Suppressor macrophage treated with lipopolysaccharide for 1 hour (primary cell): ENCODE measurements at regions not wholly inside any gene's neighbourhood (a gene's known extent, or its start where the extent isn't known, plus 50 kb on each side); places are given as distances from the start of the nearest gene placed in this dataset.
"Not testable (repeated sequence)": the region's sequence is repeated elsewhere in the genome, so short reads cannot be mapped to it uniquely, and the experiment has no call there.

Experiments
- DNase-seq, 3 donors: peaks; one replicate each; pipeline ENCODE4 v3.0.0-alpha.2; 2020 to 2022

DNA sequence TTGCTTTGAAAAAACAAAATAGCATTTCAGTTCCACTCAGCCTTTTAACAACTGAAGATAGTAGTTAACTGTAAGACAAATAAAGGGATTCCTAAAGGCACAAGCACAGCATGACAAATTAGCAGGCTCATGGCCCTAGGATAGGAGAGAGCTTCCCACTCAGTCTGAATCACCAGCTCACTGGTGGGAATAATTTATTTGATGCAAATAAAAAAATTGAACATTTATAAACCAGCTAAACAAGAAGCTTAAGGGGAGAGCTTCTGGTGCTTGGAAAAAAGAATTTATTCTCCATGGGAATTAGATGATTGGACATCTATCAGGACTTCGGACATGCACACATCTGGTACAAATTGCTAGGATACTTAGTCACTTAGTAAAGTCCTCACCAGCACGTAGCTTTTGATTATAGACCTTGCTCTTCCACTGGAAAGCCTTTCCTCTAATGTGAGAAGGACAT is 294.1 kb upstream of the TNC start:
- no peak for DNase-seq

DNA sequence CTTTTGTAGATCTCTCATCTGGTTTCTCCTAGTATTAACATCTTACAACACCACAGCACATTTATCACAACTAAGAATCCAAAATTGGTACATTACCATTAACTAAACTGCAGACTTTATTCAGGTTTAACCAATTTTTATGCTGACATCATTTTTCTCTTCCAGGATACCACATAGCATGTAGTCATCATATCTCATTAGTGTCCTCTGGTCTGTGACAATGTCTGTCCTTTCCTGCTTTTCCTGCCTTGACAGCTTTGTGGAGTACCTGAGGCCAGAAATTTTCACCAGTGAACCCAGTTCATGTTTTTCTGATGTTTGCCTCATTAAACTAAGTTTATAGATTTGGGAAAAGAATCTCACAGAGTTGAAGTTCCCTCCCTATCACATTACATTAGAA is 294.7 kb upstream of the TNC start:
- no peak for DNase-seq

DNA sequence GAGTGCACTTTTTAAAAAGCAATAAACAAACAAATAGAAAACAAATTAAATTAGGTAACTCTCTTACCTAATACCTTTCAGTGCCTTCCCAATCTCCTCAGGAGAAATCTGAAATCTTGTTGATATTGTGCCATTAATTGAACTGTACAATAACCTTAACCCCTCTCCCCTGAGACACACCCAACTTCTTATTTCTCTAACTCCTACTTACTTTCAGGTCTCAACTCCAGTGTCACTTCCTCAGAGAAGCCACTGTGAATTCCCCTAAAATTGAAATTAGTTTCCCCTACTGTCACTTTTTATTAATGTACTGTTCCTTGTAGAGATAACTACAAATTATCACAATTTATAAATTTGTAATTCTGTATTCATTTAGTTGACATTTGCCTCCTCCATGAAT is 295.3 kb upstream of the TNC start:
- DNase-seq: peak in 1 of 3 donors; percentile 2

DNA sequence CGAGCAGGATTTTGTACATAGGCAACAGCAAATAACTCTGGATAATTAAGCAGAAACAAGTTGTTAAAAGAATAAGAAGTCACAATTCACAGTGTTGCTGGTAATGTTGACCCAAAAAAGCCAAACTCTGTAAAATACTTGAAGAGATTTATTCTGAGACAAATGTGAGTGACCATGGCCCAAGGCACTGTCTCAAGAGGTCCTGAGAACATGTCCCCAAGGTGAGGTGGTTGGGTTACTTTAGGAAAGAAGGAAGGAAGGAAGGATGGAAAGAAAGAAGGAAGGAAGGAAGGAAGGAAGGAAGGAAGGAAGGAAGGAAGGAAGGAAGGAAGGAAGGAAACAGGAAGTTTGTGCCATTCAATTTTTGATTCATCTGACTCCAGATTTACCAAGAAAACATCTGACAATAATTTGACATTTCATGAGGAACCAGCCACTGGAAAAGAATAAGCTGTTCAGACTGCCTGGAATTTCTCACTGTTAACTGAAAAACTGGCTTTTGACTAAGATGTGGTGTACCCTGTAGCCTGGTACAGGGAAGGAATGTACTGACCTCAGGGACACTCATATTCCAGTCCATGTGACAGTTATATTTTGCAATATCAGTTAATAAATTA is 295.9 kb upstream of the TNC start:
- DNase-seq: no peak

DNA sequence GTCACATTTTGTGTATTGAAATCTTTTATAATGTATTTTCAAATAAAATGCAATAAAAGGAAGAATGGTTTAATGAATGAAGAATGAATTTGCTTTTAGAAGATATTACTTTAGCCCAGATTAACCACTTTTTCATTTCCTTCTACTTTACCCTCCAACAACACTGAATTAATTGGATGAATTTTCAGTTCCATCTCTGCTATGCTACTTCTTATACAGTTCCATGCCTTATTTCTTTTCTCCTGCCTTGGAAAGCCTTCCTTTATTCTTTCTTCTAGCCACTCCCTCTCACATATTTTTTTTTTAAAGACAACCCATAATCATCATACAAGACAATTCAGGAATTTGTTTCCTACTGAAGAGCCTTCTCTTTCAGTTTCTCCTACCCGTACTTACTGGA is 296.6 kb upstream of the TNC start:
- DNase-seq: no peak

DNA sequence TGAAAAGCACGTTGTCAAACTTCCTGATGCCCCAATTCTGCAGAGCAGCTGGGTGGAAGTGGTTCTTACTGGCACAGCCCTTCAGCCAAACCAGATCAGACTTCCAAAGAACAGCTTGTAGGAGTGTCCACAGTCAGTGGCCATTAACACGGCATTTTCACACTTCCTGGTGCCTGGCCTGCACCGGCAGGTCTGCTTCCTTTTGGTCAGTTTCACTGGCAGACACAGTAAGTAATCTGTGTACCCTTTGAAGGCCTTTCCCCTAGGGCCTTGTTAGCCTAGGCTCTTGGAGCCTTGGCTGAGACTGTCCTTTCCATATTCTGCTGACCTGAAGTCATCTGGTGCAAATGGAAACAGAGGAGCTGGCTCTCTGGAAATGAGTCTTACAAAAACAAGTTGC is 297.5 kb upstream of the TNC start:
- no peak for DNase-seq

DNA sequence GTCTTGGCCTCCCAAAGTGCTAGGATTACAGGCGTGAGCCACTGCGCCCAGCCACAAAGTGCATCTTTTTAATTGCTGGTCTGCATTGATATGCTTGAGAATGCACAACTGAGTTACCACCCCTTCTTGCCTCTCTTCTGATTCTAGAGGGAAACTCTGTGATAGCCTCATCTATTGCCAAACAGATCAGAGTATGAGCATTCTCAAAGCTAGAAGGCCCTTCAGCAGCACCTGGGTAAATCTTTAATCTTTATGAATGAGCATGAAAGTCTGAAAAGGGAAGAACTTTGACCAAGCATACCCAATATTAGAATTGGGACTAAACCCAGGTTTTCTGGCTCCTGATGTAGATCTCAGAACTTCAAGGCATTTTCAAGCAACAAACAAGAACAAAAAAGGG is 298.3 kb upstream of the TNC start:
- no peak for DNase-seq

DNA sequence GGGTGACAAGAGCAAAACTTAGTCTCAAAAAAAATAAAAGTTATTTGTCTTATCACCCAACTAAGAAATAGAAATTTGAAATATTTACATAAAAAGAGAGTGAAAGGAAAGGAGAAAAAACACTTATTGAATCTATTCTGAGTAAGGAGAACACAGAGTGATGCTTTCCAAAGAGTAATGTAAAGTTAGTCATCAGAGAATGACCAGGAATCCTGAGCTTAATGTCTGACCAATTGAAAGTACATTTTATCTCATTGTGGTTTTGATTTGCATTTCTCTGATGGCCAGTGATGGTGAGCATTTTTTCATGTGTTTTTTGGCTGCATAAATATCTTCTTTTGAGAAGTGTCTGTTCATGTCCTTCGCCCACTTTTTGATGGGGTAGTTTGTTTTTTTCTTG is 300.2 kb upstream of the TNC start:
- DNase-seq: not testable (repeated sequence)

DNA sequence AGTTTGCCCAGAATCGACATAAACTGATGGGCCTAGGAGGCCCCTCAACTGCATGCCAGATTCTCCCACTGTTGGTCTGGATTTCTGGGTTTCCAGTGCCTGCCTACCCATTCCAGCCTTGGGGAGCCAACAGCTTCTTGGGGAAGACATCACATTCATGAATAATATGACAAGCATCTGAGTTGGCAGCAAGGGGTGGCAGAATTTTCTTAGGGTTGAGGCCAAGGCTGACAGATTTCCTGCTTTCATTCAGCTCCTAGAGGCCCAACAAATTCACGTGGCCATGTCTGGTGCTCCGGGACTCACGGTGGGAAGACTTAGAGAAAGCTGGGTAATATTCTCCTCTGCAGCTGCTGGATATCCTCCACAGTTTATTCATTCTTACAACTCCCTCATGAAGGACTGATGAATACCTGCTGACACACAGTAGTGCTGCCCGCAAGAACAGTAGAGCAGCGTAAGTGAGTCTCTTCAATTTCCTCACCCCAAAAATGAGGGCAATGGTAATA is 305.0 kb upstream of the TNC start:
- DNase-seq: no peak

DNA sequence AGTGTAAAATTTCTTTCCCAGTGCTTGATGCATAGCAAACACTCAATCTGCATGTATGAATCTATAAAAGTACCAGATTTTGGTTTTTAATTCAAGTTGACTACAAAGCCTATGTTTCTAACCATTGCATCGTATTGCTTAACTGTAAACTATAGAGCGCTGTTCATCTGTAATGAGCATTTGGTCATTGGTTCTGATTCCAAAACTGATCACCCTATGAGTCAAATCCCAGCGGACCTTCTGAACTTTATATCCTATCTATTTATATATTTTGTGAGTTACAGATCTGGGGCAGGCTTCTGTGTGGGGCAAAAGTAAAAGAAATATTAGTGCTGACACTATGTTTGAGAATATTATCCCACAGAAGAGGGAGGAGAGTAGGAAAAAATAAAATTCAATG is 305.7 kb upstream of the TNC start:
- no peak for DNase-seq

DNA sequence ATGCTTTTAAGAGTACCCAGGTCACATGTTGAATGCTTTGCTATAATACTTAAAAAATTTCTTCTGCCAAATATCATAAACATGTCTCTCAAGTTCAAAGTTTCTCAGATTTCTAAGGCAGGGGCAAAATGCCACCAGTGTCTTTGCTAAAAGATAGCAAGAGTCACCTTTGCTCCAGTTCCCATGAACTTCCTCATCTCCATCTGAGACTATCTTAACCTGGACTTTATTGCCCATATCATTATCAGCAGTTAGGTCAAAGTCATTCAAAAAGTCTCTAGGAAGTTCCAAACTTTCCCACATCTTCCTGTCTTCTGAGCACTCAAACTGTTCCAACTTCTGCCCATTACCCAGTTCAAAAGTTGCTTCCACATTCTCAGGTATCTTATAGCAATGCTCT is 307.6 kb upstream of the TNC start:
- no peak for DNase-seq

DNA sequence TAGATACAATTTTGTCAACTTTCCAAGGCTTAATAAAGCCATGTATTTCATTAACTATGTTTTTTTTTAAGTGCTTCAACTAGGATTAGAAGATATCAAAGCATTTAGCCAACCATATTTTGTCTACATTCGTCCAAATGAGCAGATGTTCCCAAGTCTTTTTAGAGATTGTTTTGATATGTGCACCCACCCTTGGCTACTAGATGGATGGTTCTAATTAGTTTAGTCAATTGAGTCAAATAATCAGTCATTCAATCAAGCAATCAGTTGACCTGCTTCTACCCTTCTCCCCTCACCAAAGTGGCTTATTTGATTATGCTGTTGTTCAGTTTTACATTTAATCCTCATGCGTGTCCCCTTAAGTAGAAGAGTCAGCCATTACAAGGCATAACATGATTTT is 319.5 kb upstream of the TNC start:
- no peak for DNase-seq

DNA sequence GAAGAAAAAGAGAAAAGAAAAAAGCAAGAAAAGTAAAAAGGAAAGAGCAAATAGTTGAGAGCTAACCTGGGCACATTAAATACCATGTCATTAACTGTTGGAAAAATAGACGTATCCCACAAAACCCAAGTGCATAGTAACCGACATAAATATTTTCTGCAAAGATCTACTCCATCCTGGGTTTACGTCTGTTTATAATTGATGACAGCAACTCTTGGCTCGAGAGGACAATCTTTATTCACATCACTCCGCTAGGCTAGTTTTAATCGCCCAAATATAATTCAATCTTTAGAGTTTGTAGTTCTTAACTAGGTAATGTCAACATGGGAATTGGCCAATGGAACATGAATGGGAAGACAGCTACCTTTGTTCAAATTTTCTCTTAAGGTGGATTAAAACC is 321.7 kb upstream of the TNC start:
- DNase-seq: no peak

DNA sequence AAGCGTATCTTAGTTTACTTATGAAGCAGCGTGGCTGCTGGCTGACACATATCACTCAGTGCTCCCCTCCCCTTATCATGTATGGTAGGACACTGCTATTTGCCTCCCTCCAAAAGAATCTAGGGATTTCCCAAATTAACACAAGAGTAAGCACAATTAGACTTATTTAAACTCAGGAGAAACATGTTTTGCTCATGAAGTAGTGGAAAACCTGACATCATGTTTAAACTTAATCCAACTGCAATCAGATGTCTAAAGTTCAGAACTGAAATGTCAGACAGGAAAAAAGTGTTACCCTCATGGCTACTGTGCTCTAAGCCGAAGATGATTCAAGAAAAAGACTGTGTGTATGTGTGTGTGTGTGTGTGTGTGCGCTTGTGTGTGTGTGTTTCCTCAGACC is 324.1 kb upstream of the TNC start:
- no peak for DNase-seq

DNA sequence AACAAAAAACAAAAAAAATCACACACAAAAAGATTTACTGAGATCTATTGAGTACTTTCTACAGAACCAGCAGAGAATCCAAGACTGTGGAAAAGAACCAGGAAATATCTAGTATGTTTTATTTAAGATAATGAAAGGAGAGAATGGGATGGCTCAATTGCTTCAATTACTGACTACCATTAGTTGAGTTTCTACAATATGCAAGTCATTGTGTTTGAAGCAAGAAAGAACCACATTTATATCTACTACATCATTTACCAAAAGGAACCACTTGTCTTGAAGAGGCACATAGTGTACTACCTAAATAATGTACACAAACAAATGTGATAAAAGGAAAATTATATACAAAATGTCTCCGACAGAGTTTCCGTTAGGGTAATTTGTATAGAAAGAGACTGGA is 325.9 kb upstream of the TNC start:
- DNase-seq: no peak

DNA sequence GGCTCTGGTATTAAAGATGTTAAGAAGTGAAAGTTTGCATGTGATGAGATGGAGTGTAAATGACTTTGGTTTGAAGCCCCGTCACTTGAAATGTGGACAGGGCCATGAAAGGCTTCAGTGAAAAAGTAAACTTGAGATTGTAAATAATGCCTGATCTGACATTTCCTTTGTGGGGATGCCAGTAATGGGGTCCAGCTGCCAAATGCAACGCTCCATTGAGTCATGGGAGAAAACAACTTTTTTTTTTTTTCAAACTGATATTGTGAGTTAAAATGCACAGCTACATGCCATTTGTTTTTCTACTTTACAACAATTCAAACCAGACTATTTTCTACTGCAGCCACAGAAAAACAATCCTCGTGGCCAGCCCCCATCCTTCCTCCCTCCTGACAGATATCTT is 327.0 kb upstream of the TNC start:
- no peak for DNase-seq

DNA sequence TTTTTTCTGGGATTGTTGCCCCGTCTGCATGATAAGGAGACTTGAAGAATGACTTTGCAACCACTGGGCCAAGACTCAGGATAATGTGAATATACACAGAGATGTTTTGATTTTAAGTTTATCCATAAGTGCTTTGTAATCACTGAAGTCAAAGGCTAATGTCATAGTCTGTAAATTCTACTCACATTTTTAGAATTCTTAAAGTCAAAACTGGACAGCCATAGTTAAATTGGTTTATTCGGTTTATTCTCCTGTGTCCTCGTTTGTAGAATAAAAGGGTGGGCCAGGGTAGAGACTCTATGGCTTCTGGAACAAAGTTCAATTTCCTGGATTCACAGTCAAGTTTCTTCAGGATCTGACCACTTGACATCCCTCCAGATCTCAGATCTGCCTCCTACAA is 327.7 kb upstream of the TNC start:
- no peak for DNase-seq

DNA sequence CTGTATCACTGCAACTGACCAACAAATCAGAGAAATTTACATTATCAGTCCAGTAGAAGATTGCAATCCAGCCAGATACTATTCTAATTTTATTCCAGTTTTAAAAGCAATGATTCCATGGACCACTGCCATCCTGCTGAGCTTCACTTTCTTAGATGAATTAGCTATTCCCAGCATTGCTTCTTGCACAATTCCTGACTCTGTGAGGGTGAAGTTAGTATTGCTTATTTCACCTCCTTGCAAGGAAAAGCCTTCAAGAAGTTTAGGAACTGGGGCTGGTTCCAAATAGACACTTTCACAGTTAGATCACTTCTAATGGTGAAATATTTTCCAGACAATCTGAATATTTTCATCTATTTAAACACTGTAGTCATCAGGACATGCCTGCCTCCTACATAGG is 338.6 kb upstream of the TNC start:
- no peak for DNase-seq

DNA sequence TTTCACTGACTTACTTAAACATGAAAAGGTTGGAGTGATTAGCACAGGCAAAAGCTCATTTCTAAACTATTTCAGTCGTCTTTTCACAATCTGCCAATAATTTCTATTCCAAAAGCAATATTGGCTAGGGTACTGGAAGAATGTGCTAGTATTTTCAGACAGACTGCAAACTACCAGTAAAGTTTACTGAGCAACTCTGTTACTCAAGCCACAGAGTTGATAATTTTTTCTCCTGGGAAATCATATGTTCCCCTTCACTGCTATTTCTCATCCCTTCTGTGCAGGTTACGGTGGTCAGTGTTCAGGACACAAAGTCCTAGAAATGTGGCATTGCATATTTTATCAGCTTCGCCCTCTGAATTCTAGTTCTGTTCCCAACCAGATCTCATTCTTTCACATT is 343.3 kb upstream of the TNC start:
- no peak for DNase-seq

DNA sequence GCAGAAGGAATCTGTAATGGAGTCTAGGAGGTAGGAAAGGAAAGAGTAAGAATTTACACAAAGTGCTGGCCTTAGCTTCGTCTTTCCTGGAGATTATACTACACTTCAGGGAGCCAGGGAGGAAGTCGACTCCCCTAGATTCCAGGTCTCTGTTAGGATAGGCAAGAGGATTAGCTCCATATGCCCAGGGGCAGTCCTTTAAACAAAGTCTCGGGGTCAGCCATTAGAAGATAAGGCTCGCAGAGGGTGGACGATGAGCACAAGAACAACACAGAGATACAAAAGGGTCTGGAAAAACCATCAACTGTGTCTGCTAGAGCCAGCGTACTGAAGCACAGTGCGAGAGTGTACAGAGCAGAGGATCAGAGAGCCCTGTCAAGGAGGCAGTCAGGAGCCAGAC is 344.7 kb upstream of the TNC start:
- DNase-seq: no peak

DNA sequence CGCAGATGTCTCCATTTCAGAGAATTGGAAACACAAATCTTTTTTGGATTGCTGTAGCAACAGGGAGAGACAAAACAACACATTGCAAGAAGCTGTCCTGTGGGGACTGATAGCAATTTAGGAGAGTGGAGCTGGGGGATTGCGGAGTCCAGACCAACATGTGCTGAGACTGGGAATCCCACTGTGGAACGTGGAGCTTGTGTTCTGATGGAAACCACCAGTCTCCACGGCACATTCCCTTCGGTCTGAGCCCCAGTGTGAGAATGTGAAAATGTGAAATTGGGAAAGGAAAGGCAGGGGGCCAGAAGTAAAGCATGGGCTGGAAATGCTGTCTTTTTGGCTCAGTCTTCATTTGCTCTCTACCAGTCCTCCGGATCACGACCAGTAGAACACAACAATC is 348.8 kb upstream of the TNC start:
- no peak for DNase-seq

DNA sequence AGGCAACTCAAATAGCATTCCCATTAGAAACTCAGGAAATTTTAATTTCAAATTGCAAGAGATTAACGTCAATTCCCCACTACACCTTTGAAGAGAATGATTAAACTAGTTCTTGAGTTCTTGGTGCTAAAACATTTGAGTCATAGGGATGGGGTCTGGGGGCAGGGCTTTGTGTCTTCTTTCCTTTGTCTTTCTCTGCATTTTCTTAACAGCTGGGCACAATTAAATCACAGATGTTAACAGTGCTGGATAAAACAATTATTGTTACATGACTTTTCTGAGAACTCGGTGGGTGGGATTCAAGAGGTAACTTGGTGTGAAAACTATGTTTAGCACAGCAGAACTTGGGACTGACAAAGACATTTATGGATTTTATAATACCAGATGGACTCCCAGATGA is 351.9 kb upstream of the TNC start:
- DNase-seq: no peak

DNA sequence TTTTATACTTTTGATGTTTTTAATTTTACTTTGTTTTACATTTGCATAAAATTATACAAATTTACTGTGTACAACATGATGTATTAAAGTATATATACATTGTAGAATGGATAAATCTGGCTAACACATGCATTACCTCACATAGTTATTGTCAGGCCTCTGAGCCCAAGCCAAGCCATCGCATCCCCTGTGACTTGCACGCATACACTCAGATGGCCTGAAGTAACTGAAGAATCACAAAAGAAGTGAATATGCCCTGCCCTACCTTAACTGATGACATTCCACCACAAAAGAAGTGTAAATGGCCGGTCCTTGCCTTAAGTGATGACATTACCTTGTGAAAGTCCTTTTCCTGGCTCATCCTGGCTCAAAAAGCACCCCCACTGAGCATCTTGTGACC is 355.1 kb upstream of the TNC start:
- DNase-seq: not testable (repeated sequence)

DNA sequence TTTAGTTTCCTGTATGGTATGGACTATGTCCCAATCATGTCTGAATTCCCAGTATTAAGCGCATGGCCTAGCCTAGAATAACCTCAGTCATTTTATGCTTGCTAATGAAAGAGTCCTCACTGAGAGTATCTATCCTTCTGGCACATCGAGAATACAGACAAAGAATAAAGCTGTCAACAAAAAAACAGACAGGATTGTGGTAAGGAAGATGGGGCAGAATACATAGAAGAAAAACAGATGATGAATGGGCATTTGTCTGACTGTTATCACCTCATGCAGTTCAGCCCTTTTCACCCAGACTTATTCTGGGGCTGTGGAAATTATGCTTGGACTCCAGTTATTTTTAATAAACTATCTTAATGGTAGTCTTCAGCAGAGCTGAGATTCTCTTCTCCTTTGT is 363.8 kb upstream of the TNC start:
- DNase-seq: no peak

DNA sequence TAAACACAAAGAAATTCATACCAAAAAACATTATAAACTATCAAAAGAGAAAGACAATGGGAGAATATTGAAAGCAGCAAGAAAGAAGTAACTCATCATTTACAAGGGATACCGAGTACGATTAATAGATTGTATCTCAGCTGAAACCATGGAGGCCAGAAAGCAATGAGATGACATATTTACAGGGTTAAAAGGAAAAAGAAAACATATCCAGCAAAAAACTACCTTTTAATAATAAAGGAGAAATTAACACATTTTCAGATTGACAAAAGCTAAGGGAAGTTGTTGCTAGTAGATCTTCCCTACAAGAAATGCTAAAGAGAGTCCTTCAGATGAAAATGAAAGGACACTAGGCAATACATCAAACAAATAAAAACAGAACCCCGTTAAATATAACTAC is 364.8 kb upstream of the TNC start:
- DNase-seq: no peak

DNA sequence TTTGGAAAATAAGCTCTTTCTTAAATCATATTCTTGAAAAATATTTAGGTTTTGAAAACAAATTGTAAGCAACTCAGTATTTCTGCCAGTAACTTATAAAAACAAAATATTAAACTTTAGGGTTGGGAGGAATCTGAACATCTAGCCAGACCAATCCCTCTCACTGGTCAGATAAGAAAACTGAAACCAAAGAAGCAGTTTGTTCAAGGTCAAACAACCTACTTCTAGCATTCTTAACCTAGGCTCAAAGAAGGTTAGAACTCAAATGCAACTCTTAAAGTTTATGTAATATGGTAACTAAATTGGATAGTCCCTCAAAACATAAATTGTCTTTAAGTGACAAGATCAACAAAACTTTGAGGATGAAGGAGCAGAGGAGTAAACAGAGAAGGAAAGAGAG is 374.9 kb upstream of the TNC start:
- no peak for DNase-seq
